AG04449 (cell line): ENCODE measurements at regions not wholly inside any gene's neighbourhood (a gene's known extent, or its start where the extent isn't known, plus 50 kb on each side); places are given as distances from the start of the nearest gene placed in this dataset.

Experiments used
- CTCF ChIA-PET: fragments of 350-600 bp; formaldehyde crosslinking; extraction: SDS; loops from one replicate; lab custom pipeline; 2021; ENCODE audit warnings: antibody characterized with exemption; lab: Yijun Ruan, JAX
- POLR2A ChIA-PET: fragments of 400-600, 350-600 bp; formaldehyde crosslinking; extraction: SDS; loops from one replicate; lab custom pipeline; 2020; ENCODE audit warnings: antibody characterized with exemption, inconsistent platforms; lab: Yijun Ruan, JAX
- DNase-seq: peaks from one replicate; pipeline ENCODE4 v3.0.0-alpha.2; 2010; ENCODE audit warnings: low read depth, low spot score
- H3K4me3 ChIP-seq: 2 replicates; pipeline ENCODE4 v1.5.1; 2011; ENCODE audit warnings: low read depth, mild to moderate bottlenecking, control low read depth, low read length
- TF ChIP-seq, protein P1 (sequence below): IDR thresholded peaks from one replicate; pipeline ENCODE4 v1.5.1; 2011; ENCODE audit warnings: mild to moderate bottlenecking, moderate library complexity, low read length, control low read depth, inconsistent platforms; ENCODE audit not compliant: insufficient read depth; ENCODE audit errors: missing control alignments

DNA sequence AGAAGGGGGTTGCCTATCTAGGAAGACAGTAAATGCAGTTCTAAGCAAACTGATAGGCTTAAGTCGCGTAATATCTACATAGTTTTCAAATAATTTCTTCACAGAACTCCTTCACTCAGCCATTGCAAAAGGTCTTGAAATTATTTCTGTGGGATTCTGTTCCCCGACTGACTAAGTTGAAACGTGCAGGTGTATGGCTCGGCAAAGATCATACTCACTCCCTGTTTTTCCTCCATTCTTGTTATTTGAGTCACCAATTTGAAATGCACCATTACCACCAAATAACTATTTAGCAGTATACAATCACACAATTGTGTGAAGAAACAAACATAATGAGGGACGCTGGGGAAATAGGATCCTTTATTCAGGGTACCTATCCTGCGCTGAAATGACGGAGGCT lies 771.1 kb downstream of the GATA3 start:
- DNase-seq: no peak
- TF ChIP-seq, protein P1, sequence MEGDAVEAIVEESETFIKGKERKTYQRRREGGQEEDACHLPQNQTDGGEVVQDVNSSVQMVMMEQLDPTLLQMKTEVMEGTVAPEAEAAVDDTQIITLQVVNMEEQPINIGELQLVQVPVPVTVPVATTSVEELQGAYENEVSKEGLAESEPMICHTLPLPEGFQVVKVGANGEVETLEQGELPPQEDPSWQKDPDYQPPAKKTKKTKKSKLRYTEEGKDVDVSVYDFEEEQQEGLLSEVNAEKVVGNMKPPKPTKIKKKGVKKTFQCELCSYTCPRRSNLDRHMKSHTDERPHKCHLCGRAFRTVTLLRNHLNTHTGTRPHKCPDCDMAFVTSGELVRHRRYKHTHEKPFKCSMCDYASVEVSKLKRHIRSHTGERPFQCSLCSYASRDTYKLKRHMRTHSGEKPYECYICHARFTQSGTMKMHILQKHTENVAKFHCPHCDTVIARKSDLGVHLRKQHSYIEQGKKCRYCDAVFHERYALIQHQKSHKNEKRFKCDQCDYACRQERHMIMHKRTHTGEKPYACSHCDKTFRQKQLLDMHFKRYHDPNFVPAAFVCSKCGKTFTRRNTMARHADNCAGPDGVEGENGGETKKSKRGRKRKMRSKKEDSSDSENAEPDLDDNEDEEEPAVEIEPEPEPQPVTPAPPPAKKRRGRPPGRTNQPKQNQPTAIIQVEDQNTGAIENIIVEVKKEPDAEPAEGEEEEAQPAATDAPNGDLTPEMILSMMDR: no peak
- ChIA-PET POLR2A (no interaction called here), CTCF (no interaction called here)
- no peak overlapping the region for H3K4me3 ChIP-seq

DNA sequence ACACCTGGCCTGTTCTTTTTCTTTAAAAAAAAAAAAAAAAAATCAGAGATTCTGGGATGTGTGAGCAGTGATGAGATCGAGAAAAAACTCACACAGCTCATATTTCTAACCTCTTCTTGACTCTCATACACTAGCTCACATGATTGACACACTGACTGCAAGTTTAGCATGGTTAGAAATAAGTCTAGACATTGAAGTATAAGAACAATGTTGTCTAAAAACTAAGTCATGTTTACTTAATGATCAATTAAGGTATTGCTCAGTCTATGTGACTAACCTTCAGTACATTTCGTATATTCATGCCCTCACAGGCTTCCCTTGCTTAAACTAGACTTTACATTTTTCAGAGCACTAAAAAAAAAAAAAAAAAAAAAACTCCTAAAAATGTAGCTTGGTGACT lies 775.1 kb downstream of the GATA3 start:
- CTCF ChIA-PET: no interaction called here
- POLR2A ChIA-PET: no interaction called here

DNA sequence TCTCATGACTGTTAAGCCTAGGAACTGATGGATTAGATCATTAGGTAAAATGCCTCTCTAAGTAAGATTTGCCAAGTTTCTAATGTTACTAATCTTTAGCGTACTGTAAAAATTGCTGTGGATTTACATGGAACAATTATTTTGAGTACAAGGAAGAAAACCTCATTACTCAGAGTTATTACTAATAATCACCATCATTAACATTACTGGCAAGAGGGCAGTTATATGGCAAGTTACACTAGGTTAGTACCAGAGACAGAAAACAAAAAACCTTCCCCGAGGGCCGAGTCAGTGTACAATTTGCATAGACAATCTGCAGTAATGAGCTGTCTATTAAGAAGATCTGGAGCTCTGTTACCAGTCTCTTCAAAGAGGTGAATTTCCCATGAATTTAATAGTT lies 775.6 kb downstream of the GATA3 start:
- TF ChIP-seq, protein P1: no peak
- CTCF ChIA-PET: no interaction called here
- H3K4me3 ChIP-seq: no peak overlapping the region
- POLR2A ChIA-PET: no interaction called here
- DNase-seq: no peak

More for the DNA sequence above, 775.1 kb downstream of the GATA3 start:
- H3K4me3 ChIP-seq: no peak overlapping the region
- TF ChIP-seq, protein P1: no peak
- DNase-seq: no peak

DNA sequence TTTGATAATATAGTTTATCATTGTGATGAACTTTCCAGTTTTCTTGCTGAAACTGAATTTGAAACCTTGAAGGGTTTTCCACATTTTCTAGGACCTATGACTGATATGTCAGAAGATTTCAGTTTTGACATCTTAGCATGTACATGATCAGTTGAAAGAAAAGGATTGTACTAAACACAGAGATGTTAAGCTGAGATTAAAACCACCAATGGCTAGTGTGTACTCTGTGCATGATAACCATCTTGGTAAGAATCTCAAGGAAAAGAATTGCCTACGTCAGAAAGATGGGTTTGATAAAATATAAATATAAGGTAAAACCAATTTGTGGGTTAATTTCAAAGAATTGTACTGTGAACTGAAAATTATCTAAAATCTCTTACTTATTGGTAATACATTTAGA lies 776.4 kb downstream of the GATA3 start:
- CTCF ChIA-PET: no interaction called here
- POLR2A ChIA-PET: no interaction called here
- no peak overlapping the region for H3K4me3 ChIP-seq
- TF ChIP-seq, protein P1: no peak
- DNase-seq: no peak

DNA sequence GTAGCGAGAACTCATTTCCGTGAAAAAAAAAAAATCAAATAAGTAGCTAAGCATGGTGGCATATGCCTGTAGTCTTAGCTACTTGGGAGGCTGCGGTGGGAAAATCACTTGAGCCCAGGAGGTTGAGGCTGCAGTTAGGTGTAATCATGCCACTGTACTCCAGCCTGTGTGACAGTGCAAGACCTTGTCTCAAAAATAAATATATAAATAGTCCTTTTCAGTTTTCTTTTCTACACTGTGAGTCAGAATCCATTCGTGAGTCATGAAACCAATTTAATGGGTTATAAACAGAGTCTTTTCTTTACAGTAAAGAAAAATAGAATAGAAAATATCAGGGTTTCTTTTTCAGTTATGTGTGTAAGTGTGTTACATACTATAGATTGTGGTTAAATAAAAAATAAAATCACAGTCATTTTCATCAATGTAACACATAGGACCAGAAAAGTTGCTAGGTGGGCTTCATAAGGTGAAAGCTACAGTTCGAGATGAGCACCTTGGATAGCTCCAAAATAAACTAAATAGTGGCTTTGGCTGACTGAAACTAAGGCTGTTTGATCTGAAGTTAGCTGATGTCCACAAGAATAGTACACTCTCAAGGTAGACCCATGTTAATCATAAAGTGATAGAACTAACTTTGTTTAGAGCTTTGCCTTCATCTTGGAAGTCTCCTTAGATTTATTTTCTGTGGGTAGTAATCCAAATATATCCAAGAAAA lies 781.1 kb downstream of the GATA3 start:
- TF ChIP-seq, protein P1: no peak
- CTCF ChIA-PET: no interaction called here

DNA sequence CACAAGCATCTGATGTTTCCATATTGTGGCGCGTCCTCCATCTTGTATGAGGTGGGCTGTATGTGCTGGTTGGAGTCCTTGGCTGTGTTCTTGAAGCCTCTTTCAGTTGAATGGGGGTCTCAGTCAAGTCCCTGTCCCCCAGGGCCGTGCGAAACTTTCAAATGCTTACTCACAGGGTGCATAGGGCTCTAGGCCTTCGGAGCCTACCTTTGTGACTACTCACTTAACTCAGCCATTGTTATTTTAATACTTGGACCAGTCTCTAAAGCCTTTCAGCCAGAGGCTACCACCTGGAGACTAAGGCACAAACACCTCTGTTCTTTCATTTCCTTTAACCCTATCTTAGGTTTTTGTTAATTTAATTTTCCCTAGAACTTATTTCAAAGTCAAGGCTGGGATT lies 785.9 kb downstream of the GATA3 start:
- ChIA-PET CTCF (no interaction called here), POLR2A (no interaction called here)
- no peak for DNase-seq
- TF ChIP-seq, protein P1: no peak
- H3K4me3 ChIP-seq: no peak overlapping the region

More for the DNA sequence above, 781.1 kb downstream of the GATA3 start:
- POLR2A ChIA-PET: no interaction called here
- H3K4me3 ChIP-seq: no peak overlapping the region
- DNase-seq: no peak
